DND-41 (cell line): ENCODE measurements at regions not wholly inside any gene's neighbourhood (a gene's known extent, or its start where the extent isn't known, plus 50 kb on each side); places are given as distances from the start of the nearest gene placed in this dataset.

Source experiments
- ATAC-seq: fragments of 200-7000 bp; cut with Tn5 transposase; 3 replicates; pipeline ENCODE4 v1.9.1; 2021; ENCODE audit warnings: low read depth; ENCODE audit not compliant: insufficient read depth
- DNase-seq: peaks from one replicate; pipeline ENCODE4 v3.0.0-alpha.2; 2020
- H2AFZ ChIP-seq: 2 replicates; pipeline ENCODE4 v1.6.0; 2012; ENCODE audit warnings: low read depth, low read length
- H3K27ac ChIP-seq: 2 replicates; pipeline ENCODE4 v1.5.1; 2012; ENCODE audit warnings: low read length, inconsistent platforms
- H3K27me3 ChIP-seq: fragments of 200-600 bp; sonication (generic); 2 replicates; pipeline ENCODE4 v1.6.0; 2012; ENCODE audit warnings: low read length, mild to moderate bottlenecking, inconsistent platforms; ENCODE audit not compliant: insufficient read depth, poor library complexity
- H3K36me3 ChIP-seq: 2 replicates; pipeline ENCODE4 v1.5.1; 2012; ENCODE audit warnings: low read length, inconsistent platforms; ENCODE audit not compliant: insufficient read depth
- H3K4me1 ChIP-seq: 2 replicates; pipeline ENCODE4 v1.5.1; 2012; ENCODE audit warnings: mild to moderate bottlenecking, low read length; ENCODE audit not compliant: insufficient read depth
- H3K4me2 ChIP-seq: 2 replicates; pipeline ENCODE4 v1.6.0; 2012; ENCODE audit warnings: mild to moderate bottlenecking, moderate library complexity, low read length, inconsistent platforms; ENCODE audit not compliant: insufficient read depth
- H3K4me3 ChIP-seq, 2 experiments: fragments of 200-600 bp in 1 of 2; shearing (Covaris generic) in 1 of 2; 2 replicates each; pipeline ENCODE4 v1.5.1; 2012 to 2016; ENCODE audit warnings: inconsistent platforms in 2 of 2, low read length in 2 of 2, mild to moderate bottlenecking in 2 of 2, low read depth in 1 of 2, moderate library complexity in 1 of 2
- H3K79me2 ChIP-seq: 2 replicates; pipeline ENCODE4 v1.6.0; 2012; ENCODE audit warnings: low read length, inconsistent platforms; ENCODE audit not compliant: insufficient read depth
- H3K9ac ChIP-seq: 2 replicates; pipeline ENCODE4 v1.6.0; 2012; ENCODE audit warnings: low read depth, mild to moderate bottlenecking, inconsistent platforms, low read length, moderate library complexity
- H3K9me3 ChIP-seq: 2 replicates; pipeline ENCODE4 v1.5.1; 2012; ENCODE audit warnings: low read length, moderate library complexity, mild to moderate bottlenecking, inconsistent platforms; ENCODE audit not compliant: insufficient read depth, severe bottlenecking
- H4K20me1 ChIP-seq: 2 replicates; pipeline ENCODE4 v1.6.0; 2012; ENCODE audit warnings: low read length; ENCODE audit not compliant: insufficient read depth
- CTCF ChIP-seq: IDR thresholded peaks from 2 replicates; pipeline ENCODE4 v1.5.1; 2012; ENCODE audit warnings: borderline replicate concordance, low read length, moderate library complexity, mild to moderate bottlenecking; ENCODE audit not compliant: poor library complexity, severe bottlenecking; ENCODE audit errors: extremely low read depth
- EZH2 ChIP-seq: IDR thresholded peaks from 3 replicates; pipeline ENCODE4 v1.6.1; 2012; ENCODE audit warnings: borderline replicate concordance, low read depth, mild to moderate bottlenecking, moderate library complexity, low read length, inconsistent platforms; ENCODE audit not compliant: severe bottlenecking

GRCh38 chr6:139640921-139641320 lies 266.5 kb upstream of the CITED2 start:
- Histone ChIP-seq H3K9ac (no peak overlapping the region), H2AFZ (no peak overlapping the region), H3K9me3 (no peaks in the 10 kb centered on the region), H3K27ac (no peak overlapping the region), H3K4me3 (no peak overlapping the region), H3K36me3 (no peaks in the 10 kb centered on the region), H3K4me2 (no peak overlapping the region), H3K4me1 (no peaks in the 10 kb centered on the region), H3K79me2 (no peaks in the 10 kb centered on the region), H3K27me3 (no peaks in the 10 kb centered on the region), H4K20me1 (no peaks in the 10 kb centered on the region)
- ATAC-seq = no peak
- TF ChIP-seq CTCF (no peak), EZH2 (no peak)
- no peak for DNase-seq

DNA sequence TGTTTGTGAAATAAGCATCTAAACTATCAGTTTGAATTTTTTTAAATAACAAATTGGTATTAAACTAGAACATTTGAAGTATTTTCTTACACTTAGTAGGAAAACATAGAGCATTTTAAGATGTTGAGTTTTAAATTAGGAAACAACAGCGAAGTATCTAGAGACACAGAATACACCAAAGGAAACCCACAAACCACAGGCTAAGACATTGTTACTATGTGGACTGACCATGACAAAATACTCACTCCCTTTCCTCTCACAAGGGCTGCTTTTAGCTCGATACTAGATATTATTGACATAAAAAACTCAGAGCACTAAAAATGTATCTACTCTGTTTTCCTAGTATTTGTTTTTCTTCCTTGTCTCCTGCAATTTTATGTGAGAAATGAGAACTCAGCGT lies 266.0 kb upstream of the CITED2 start:
- Histone ChIP-seq H3K36me3 (no peaks in the 10 kb centered on the region), H3K4me2 (no peak overlapping the region), H3K4me3 (no peak overlapping the region), H3K9me3 (no peaks in the 10 kb centered on the region), H3K27ac (no peak overlapping the region), H3K79me2 (no peaks in the 10 kb centered on the region), H3K4me1 (no peaks in the 10 kb centered on the region), H3K27me3 (no peaks in the 10 kb centered on the region), H2AFZ (no peak overlapping the region), H4K20me1 (no peaks in the 10 kb centered on the region), H3K9ac (no peak overlapping the region)
- DNase-seq = no peak
- TF ChIP-seq EZH2 (no peak), CTCF (no peak)
- ATAC-seq = no peak

- TF ChIP-seq CTCF = no peak
- no peak for TF ChIP-seq EZH2
- Histone ChIP-seq H4K20me1 (no peaks in the 10 kb centered on the region), H3K27ac (no peak overlapping the region), H3K9ac (no peak overlapping the region), H3K4me3 (no peak overlapping the region), H3K36me3 (no peaks in the 10 kb centered on the region), H3K4me2 (no peak overlapping the region), H2AFZ (no peak overlapping the region), H3K27me3 (no peaks in the 10 kb centered on the region), H3K4me1 (no peaks in the 10 kb centered on the region), H3K79me2 (no peaks in the 10 kb centered on the region), H3K9me3 (no peaks in the 10 kb centered on the region)
- DNase-seq = no peak
- ATAC-seq = no peak
These were observed 265.1 kb upstream of the CITED2 start for GRCh38 chr6:139639507-139639906.

GRCh38 chr6:139638179-139638941 lies 263.9 kb upstream of the CITED2 start:
- Histone ChIP-seq H3K4me3 (no peak overlapping the region), H3K27ac (no peak overlapping the region), H2AFZ (no peak overlapping the region), H3K36me3 (no peaks in the 10 kb centered on the region), H3K9me3 (no peaks in the 10 kb centered on the region), H3K4me1 (no peaks in the 10 kb centered on the region), H3K9ac (no peak overlapping the region), H3K27me3 (no peaks in the 10 kb centered on the region), H3K79me2 (no peaks in the 10 kb centered on the region), H3K4me2 (no peak overlapping the region), H4K20me1 (no peaks in the 10 kb centered on the region)
- no peak for ATAC-seq
- no peak for TF ChIP-seq CTCF
- no peak for TF ChIP-seq EZH2
- DNase-seq = no peak
